Fibroblast of the aortic adventitia (primary cell): ENCODE measurements at regions not wholly inside any gene's neighbourhood (a gene's known extent, or its start where the extent isn't known, plus 50 kb on each side); places are given as distances from the start of the nearest gene placed in this dataset.
A peak's percentile ranks its signal among the peaks of the same experiment; 100 is the strongest.

Source experiments
- DNase-seq: peaks from one replicate; pipeline ENCODE4 v3.0.0-alpha.2; 2010; ENCODE audit warnings: low read depth
- H3K4me3 ChIP-seq: 2 replicates; pipeline ENCODE4 v1.5.1; 2011; ENCODE audit warnings: low read depth, mild to moderate bottlenecking, control low read depth, low read length, moderate library complexity
- TF ChIP-seq, protein P1 (sequence below): IDR thresholded peaks from 2 replicates; pipeline ENCODE4 v1.5.1; 2011; ENCODE audit warnings: mild to moderate bottlenecking, low read length, control low read depth, inconsistent platforms; ENCODE audit not compliant: insufficient read depth

GRCh38 chr13:82797876-82798275 lies 1084.4 kb downstream of the SLITRK1 start:
- no peak overlapping the region for H3K4me3 ChIP-seq
- DNase-seq = no peak
- TF ChIP-seq, protein P1, sequence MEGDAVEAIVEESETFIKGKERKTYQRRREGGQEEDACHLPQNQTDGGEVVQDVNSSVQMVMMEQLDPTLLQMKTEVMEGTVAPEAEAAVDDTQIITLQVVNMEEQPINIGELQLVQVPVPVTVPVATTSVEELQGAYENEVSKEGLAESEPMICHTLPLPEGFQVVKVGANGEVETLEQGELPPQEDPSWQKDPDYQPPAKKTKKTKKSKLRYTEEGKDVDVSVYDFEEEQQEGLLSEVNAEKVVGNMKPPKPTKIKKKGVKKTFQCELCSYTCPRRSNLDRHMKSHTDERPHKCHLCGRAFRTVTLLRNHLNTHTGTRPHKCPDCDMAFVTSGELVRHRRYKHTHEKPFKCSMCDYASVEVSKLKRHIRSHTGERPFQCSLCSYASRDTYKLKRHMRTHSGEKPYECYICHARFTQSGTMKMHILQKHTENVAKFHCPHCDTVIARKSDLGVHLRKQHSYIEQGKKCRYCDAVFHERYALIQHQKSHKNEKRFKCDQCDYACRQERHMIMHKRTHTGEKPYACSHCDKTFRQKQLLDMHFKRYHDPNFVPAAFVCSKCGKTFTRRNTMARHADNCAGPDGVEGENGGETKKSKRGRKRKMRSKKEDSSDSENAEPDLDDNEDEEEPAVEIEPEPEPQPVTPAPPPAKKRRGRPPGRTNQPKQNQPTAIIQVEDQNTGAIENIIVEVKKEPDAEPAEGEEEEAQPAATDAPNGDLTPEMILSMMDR = no peak

DNA sequence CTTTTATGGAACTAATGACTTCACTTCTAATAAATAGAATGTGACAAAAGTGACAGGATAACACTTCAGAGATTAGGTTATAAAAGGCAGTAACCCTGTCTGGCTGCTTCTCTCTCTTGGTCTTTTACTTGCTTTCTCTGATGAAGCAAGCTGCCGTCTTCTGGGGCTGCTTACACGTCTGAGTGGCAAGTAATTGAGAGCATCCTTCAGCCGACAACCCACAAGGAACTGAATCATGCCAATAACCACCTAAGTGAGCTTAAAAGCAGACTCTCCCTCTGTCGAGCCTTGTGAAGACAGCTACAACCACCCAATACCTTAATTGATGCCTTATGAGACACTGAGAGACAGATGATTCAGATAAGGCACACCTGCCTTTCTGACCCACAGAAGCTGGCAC lies 1091.2 kb downstream of the SLITRK1 start:
- H3K4me3 ChIP-seq = no peak overlapping the region
- no peak for DNase-seq
- TF ChIP-seq, protein P1 = no peak

DNA sequence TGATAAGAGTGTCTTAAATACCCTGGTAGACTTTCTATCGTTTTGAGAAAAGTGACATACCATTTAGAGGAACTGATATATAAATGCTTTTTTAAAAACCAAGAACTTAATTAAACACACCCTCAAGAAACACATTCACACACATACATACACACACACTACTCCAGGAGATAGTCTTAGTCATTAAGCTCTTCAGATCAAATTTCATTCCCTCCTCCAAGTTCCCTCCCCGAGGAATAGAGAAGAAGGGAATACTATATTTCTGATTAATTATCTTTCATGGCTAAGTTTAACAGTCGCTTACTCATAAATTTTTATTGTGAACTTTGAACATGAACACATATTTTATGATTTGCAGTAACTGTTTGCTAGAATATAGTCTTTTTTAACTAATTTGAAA lies 1109.5 kb downstream of the SLITRK1 start:
- TF ChIP-seq, protein P1 = no peak
- peak; percentile 40 for DNase-seq
- H3K4me3 ChIP-seq = no peak overlapping the region

DNA sequence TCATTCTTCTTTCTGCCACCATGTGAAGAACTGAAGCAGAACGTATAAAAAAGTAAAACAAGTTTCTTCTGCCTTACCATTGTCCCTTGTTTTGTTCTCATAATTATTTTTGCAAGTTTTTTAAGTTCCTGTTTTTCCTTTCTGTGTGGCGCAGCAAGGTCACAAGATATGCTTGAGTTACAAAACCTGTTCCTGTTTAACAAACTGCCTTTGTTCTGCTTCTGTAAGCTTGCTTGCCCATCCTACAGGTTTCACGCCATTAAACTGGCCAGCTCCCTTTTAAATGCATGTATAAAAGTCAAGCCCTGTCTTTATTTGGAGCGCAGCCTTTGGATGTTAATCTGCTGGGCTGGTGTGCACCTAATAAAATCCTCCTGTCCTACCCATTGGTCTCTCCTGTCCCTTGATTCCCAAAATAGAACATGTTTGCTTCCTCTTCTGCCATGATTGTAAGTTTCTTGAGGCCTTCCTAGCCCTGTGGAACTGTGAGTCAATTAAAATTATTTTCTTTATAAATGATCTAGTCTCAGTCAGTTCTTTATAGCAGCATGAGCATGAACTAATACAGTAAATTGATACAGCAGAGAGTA lies 1115.4 kb downstream of the SLITRK1 start:
- DNase-seq = no peak
- no peak overlapping the region for H3K4me3 ChIP-seq
- TF ChIP-seq, protein P1 = no peak

DNA sequence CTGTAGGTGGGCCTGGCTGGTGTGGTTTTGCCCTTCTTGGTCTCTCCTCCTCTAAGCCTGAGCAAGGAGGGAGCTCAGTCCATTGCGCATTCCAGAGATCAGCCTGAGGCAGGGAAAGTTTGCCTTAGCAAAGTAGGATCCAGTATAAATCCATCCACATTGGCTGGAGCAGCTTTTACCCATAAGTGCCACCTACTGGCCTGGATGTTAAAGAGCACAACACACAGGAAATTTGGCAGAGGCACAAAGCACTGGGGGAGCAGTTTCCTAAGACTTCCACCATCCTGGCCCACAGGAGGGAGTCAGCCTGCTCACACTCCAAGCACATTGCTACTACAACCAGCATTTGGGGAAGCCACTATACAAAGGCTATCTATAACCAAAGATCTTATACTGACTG lies 1124.2 kb downstream of the SLITRK1 start:
- TF ChIP-seq, protein P1 = peak; percentile 42
- DNase-seq = peak; percentile 36
- no peak overlapping the region for H3K4me3 ChIP-seq

GRCh38 chr13:82751206-82751605 lies 1131.1 kb downstream of the SLITRK1 start:
- TF ChIP-seq, protein P1 = no peak
- peak; percentile 48 for DNase-seq
- H3K4me3 ChIP-seq = no peak overlapping the region

DNA sequence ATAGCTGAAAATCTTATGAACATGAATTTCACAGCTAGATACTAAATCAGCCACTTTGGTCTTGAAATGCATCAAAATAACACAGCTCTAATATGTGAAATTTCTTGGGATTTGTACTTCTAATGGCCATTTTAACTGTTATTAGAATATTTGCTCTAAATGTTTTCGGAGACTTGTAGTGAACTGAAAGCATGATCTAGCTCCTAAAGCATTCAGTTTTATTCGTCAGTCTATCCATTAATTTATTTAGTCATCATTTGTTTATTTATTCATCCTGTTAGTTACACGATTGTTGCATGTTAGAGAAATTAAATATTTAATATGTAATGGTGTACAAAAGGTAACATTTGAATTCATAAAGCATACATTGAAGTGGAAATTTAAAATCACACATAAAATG lies 1132.7 kb downstream of the SLITRK1 start:
- H3K4me3 ChIP-seq = no peak overlapping the region
- no peak for DNase-seq
- TF ChIP-seq, protein P1 = no peak
